Astrocyte (in vitro differentiated cells and primary cell): ENCODE measurements at regions not wholly inside any gene's neighbourhood (a gene's known extent, or its start where the extent isn't known, plus 50 kb on each side); places are given as distances from the start of the nearest gene placed in this dataset.
A peak's percentile ranks its signal among the peaks of the same experiment; 100 is the strongest.

ENCODE experiments used
- DNase-seq: peaks from one replicate; pipeline ENCODE4 v3.0.0-alpha.2; 2010; ENCODE audit warnings: low read depth
- FAIRE-seq: peaks from 2 replicates; lab custom pipeline; 2011; peaks lifted over from hg19 to GRCh38; lab: Jason Lieb, UNC
- H2AFZ ChIP-seq: 2 replicates; pipeline ENCODE4 v1.6.0; 2012; ENCODE audit warnings: low read depth, low read length, inconsistent platforms
- H3K27ac ChIP-seq: 2 replicates; pipeline ENCODE4 v1.5.1; 2011; ENCODE audit warnings: low read depth, low read length, inconsistent platforms
- H3K27me3 ChIP-seq: 2 replicates; pipeline ENCODE4 v1.6.0; 2011; ENCODE audit warnings: low read length, inconsistent platforms; ENCODE audit not compliant: insufficient read depth
- H3K36me3 ChIP-seq: 2 replicates; pipeline ENCODE4 v1.5.1; 2011; ENCODE audit warnings: low read length, inconsistent platforms; ENCODE audit not compliant: insufficient read depth
- H3K4me1 ChIP-seq: 2 replicates; pipeline ENCODE4 v1.5.1; 2011; ENCODE audit warnings: low read length, inconsistent platforms; ENCODE audit not compliant: insufficient read depth
- H3K4me2 ChIP-seq: 2 replicates; pipeline ENCODE4 v1.6.0; 2012; ENCODE audit warnings: low read length, inconsistent platforms
- H3K4me3 ChIP-seq: 2 replicates; pipeline ENCODE4 v1.5.1; 2011; ENCODE audit warnings: low read depth, mild to moderate bottlenecking, low read length, inconsistent platforms; ENCODE audit not compliant: insufficient read depth
- H3K79me2 ChIP-seq: 2 replicates; pipeline ENCODE4 v1.6.0; 2012; ENCODE audit warnings: mild to moderate bottlenecking, low read length, inconsistent platforms; ENCODE audit not compliant: insufficient read depth
- H3K9ac ChIP-seq: 2 replicates; pipeline ENCODE4 v1.6.0; 2012; ENCODE audit warnings: mild to moderate bottlenecking, low read length, inconsistent platforms
- H3K9me3 ChIP-seq: 2 replicates; pipeline ENCODE4 v1.5.1; 2012; ENCODE audit warnings: low read depth, mild to moderate bottlenecking, low read length, inconsistent platforms; ENCODE audit not compliant: insufficient read depth
- H4K20me1 ChIP-seq: 2 replicates; pipeline ENCODE4 v1.6.0; 2012; ENCODE audit warnings: low read length, inconsistent platforms; ENCODE audit not compliant: insufficient read depth
- H3K27ac Mint-ChIP-seq: one replicate; pipeline ENCODE4 v1.8.0; 2021; ENCODE audit warnings: mild to moderate bottlenecking, mixed read lengths; ENCODE audit not compliant: unreplicated experiment
- H3K27me3 Mint-ChIP-seq: one replicate; pipeline ENCODE4 v1.8.0; 2021; ENCODE audit warnings: low read depth, mixed read lengths; ENCODE audit not compliant: unreplicated experiment
- H3K36me3 Mint-ChIP-seq: one replicate; pipeline ENCODE4 v1.8.0; 2021; ENCODE audit warnings: low read depth, mixed read lengths; ENCODE audit not compliant: unreplicated experiment
- H3K4me1 Mint-ChIP-seq: one replicate; pipeline ENCODE4 v1.8.0; 2021; ENCODE audit warnings: low read depth, mixed read lengths; ENCODE audit not compliant: unreplicated experiment
- H3K4me3 Mint-ChIP-seq: one replicate; pipeline ENCODE4 v1.8.0; 2021; ENCODE audit warnings: mild to moderate bottlenecking, moderate library complexity, mixed read lengths; ENCODE audit not compliant: unreplicated experiment
- H3K9me3 Mint-ChIP-seq: one replicate; pipeline ENCODE4 v1.8.0; 2021; ENCODE audit warnings: mild to moderate bottlenecking, mixed read lengths; ENCODE audit not compliant: unreplicated experiment
- CTCF ChIP-seq: IDR thresholded peaks from 2 replicates; pipeline ENCODE4 v1.5.1; 2011; ENCODE audit warnings: low read depth, mild to moderate bottlenecking, inconsistent platforms, low read length, moderate library complexity; ENCODE audit not compliant: insufficient read depth
- EZH2 ChIP-seq: IDR thresholded peaks from 2 replicates; pipeline ENCODE4 v1.6.1; 2012; ENCODE audit warnings: mild to moderate bottlenecking, low read length, inconsistent platforms; ENCODE audit not compliant: insufficient read depth

GRCh38 chr2:72031346-72032110, 116.1 kb downstream of the CYP26B1 start:
- DNase-seq (peak; percentile 12), FAIRE-seq (no peak)
- Histone ChIP-seq H3K9ac (no peak overlapping the region), H3K4me3 (no peak overlapping the region), H3K27me3 (peaks cover 3% of the 10 kb centered on the region), H3K79me2 (no peaks in the 10 kb centered on the region), H3K9me3 (no peaks in the 10 kb centered on the region), H3K27ac (no peak overlapping the region), H2AFZ (no peak overlapping the region), H3K4me1 (no peaks in the 10 kb centered on the region), H3K36me3 (no peaks in the 10 kb centered on the region), H4K20me1 (no peaks in the 10 kb centered on the region), H3K4me2 (no peak overlapping the region)
- H3K27ac Mint-ChIP-seq: no peak overlapping the region
- H3K4me1 Mint-ChIP-seq: peaks cover 13% of the 10 kb centered on the region
- peaks cover 2% of the 10 kb centered on the region for H3K36me3 Mint-ChIP-seq
- peaks cover 42% of the 10 kb centered on the region for H3K27me3 Mint-ChIP-seq
- TF ChIP-seq EZH2 (no peak), CTCF (no peak)
- H3K4me3 Mint-ChIP-seq: no peak overlapping the region
- peaks cover 2% of the 10 kb centered on the region for H3K9me3 Mint-ChIP-seq

GRCh38 chr2:72028996-72029395, 118.7 kb downstream of the CYP26B1 start:
- H3K27me3 Mint-ChIP-seq: peaks cover 32% of the 10 kb centered on the region
- no peak overlapping the region for H3K4me2 ChIP-seq
- H3K4me1 Mint-ChIP-seq: peaks cover 15% of the 10 kb centered on the region
- TF ChIP-seq CTCF: no peak
- TF ChIP-seq EZH2: no peak
- no peaks in the 10 kb centered on the region for H4K20me1 ChIP-seq
- H3K27me3 ChIP-seq: peaks cover 3% of the 10 kb centered on the region
- DNase-seq (no peak), FAIRE-seq (no peak)
- H3K79me2 ChIP-seq: no peaks in the 10 kb centered on the region
- no peak overlapping the region for H3K4me3 ChIP-seq
- no peak overlapping the region for H2AFZ ChIP-seq
- H3K9ac ChIP-seq: no peak overlapping the region
- peaks cover 2% of the 10 kb centered on the region for H3K9me3 Mint-ChIP-seq
- H3K4me1 ChIP-seq: no peaks in the 10 kb centered on the region
- no peak overlapping the region for H3K4me3 Mint-ChIP-seq
- H3K27ac Mint-ChIP-seq: no peak overlapping the region
- peaks cover 2% of the 10 kb centered on the region for H3K36me3 Mint-ChIP-seq
- no peaks in the 10 kb centered on the region for H3K36me3 ChIP-seq
- H3K9me3 ChIP-seq: no peaks in the 10 kb centered on the region
- H3K27ac ChIP-seq: no peak overlapping the region

DNA sequence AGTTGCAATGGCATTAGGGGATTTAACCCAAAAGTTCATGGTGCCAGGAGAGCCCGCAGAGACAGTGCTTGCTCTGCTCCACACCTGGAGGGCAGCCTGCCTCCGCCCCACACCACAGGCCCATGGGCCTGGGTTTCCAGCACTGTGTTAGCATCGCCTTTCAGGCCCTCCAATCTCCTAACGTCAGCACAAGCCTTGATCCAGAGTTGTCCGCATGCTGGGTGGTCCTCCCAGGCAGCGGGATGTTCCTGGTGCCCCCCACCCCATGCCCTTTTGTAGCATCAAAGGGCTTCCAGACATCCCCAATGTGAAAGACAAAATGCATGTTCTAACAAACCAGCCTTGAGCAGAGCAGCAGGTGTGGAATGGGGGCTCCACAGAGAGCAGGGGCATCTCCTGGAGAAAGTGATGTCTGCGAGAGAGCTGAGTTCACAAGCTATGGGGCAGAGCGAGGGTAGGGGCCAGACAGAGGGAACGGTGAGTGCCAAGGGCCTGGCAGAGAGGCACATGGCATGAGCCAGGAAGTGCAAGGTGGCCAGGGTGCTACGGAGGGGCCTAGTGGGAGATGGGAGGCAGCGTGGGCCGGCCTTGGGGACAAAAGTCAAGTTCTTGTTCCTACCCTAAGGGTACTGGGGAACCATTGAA, 119.2 kb downstream of the CYP26B1 start:
- H3K9me3 Mint-ChIP-seq: peaks cover 2% of the 10 kb centered on the region
- no peak for TF ChIP-seq EZH2
- TF ChIP-seq CTCF: no peak
- FAIRE-seq (no peak), DNase-seq (no peak)
- Histone ChIP-seq H3K4me1 (no peaks in the 10 kb centered on the region), H3K4me3 (no peak overlapping the region), H3K27me3 (peaks cover 3% of the 10 kb centered on the region), H3K9me3 (no peaks in the 10 kb centered on the region), H3K79me2 (no peaks in the 10 kb centered on the region), H3K36me3 (no peaks in the 10 kb centered on the region), H3K4me2 (no peak overlapping the region), H4K20me1 (no peaks in the 10 kb centered on the region), H3K27ac (no peak overlapping the region), H3K9ac (no peak overlapping the region), H2AFZ (no peak overlapping the region)
- peaks cover 2% of the 10 kb centered on the region for H3K36me3 Mint-ChIP-seq
- no peak overlapping the region for H3K4me3 Mint-ChIP-seq
- H3K27me3 Mint-ChIP-seq: peaks cover 26% of the 10 kb centered on the region
- no peak overlapping the region for H3K27ac Mint-ChIP-seq
- peaks cover 15% of the 10 kb centered on the region for H3K4me1 Mint-ChIP-seq
